Thyroid gland (tissue), 4 donors: ENCODE measurements at regions not wholly inside any gene's neighbourhood (a gene's known extent, or its start where the extent isn't known, plus 50 kb on each side); places are given as distances from the start of the nearest gene placed in this dataset.

ENCODE experiments used
- DNase-seq, 2 donors: peaks; one replicate each; pipeline ENCODE4 v3.0.0-alpha.2; 2019
- H3K27ac ChIP-seq, 3 donors: fragments of 200-600 bp; sonication (generic); 1 replicate in 2 of 3; 2 replicates in 1 of 3; pipeline ENCODE4 v1.5.1; 2016 to 2019; ENCODE audit warnings: mild to moderate bottlenecking in 1 of 3, moderate library complexity in 1 of 3
- H3K27me3 ChIP-seq: fragments of 200-600 bp; sonication (generic); one replicate; pipeline ENCODE4 v1.5.1; 2019
- H3K36me3 ChIP-seq, 2 donors: fragments of 200-600 bp; sonication (generic); one replicate each; pipeline ENCODE4 v1.5.1; 2016 to 2019
- H3K4me1 ChIP-seq, 2 donors: fragments of 200-600 bp; sonication (generic); one replicate each; pipeline ENCODE4 v1.5.1; 2017 to 2019
- H3K4me3 ChIP-seq, 3 donors: fragments of 200-600 bp; sonication (generic); replicated peaks in 1 of 3; 1 replicate in 2 of 3; 2 replicates in 1 of 3; pipeline ENCODE4 v1.5.1; 2016; ENCODE audit warnings: mild to moderate bottlenecking in 1 of 3
- H3K9me3 ChIP-seq: fragments of 200-600 bp; sonication (generic); one replicate; pipeline ENCODE4 v1.5.1; 2017
- CTCF ChIP-seq, 6 experiments: fragments of 200-600 bp in 3 of 6; fragments of 450-650 bp in 3 of 6; sonication (generic) in 3 of 6; IDR thresholded peaks; one replicate each; pipeline ENCODE4 v1.5.1; 2016 to 2019; ENCODE audit warnings: antibody characterized with exemption in 6 of 6, mild to moderate bottlenecking in 2 of 6, inconsistent platforms in 1 of 6, moderate library complexity in 1 of 6
- POLR2A ChIP-seq, 2 donors: fragments of 450-650 bp; IDR thresholded peaks; one replicate each; pipeline ENCODE4 v1.6.1; 2017; ENCODE audit warnings: antibody characterized with exemption in 2 of 2, mild to moderate bottlenecking in 2 of 2, moderate library complexity in 1 of 2
- WGBS, 2 donors: methylation state at CpG; one replicate each; pipeline ENCODE4 v1.1.5; 2017; 5-methylcytosine and 5-hydroxymethylcytosine counted together
- intact Hi-C: fragments of 100-400 bp; cut with DNase I; formaldehyde crosslinking; loops from one replicate; pipeline ENCODE4 v1.15.1; 2023

GRCh38 chr6:21539621-21540100, 53.9 kb upstream of the SOX4 start:
- DNase-seq, result no peak
- Histone ChIP-seq H3K9me3 (no peaks in the 10 kb centered on the region), H3K27ac (no peak overlapping the region), H3K4me1 (no peaks in the 10 kb centered on the region), H3K27me3 (no peaks in the 10 kb centered on the region), H3K36me3 (no peaks in the 10 kb centered on the region), H3K4me3 (no peak overlapping the region)
- WGBS, 2 donors, result 70 to 74% methylated on average over 4 of the region's 4 CpGs
- TF ChIP-seq CTCF (IDR thresholded peaks at IDR 0.05) (no peak), POLR2A (IDR thresholded peaks at IDR 0.05) (no peak)
- intact Hi-C loops, result no loop called here
